LoVo (cell line): ENCODE measurements at regions not wholly inside any gene's neighbourhood (a gene's known extent, or its start where the extent isn't known, plus 50 kb on each side); places are given as distances from the start of the nearest gene placed in this dataset.
A peak's percentile ranks its signal among the peaks of the same experiment; 100 is the strongest.
"Not testable (repeated sequence)": the region's sequence is repeated elsewhere in the genome, so short reads cannot be mapped to it uniquely, and the experiment has no call there.

Source experiments
- DNase-seq: peaks from one replicate; pipeline ENCODE4 v3.0.0-alpha.2; 2016; ENCODE audit warnings: low spot score

GRCh38 chr4:154982187-154983047, 201.3 kb downstream of the RBM46 start:
- DNase-seq, result peak; percentile 57

- no peak for DNase-seq
Observed at GRCh38 chr4:154983714-154984113, 202.6 kb downstream of the RBM46 start.

GRCh38 chr4:154984148-154984547, 203.1 kb downstream of the RBM46 start:
- DNase-seq, result no peak

DNA sequence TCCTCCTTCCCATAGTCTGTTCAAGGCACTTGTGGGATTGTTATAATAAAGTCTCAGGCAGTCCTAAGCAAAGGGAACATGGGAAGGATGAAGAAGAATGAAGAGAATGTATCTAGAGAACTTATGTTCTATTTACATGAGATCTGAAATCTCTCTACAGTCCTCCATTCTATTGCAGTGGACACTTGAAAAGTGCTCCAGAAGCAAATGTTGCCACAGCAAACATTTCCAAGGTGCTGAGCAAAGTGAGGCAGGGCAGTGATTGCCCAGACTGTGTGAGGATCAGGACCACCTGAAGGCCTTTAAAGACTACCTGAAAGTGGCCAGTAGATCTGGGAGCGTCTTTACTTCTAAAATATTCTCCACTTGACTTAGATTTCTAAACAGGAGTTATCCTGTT, 203.5 kb downstream of the RBM46 start:
- DNase-seq, result no peak

GRCh38 chr4:154985673-154986072, 204.6 kb downstream of the RBM46 start:
- no peak for DNase-seq

GRCh38 chr4:154988511-154988910, 207.4 kb downstream of the RBM46 start:
- no peak for DNase-seq

DNA sequence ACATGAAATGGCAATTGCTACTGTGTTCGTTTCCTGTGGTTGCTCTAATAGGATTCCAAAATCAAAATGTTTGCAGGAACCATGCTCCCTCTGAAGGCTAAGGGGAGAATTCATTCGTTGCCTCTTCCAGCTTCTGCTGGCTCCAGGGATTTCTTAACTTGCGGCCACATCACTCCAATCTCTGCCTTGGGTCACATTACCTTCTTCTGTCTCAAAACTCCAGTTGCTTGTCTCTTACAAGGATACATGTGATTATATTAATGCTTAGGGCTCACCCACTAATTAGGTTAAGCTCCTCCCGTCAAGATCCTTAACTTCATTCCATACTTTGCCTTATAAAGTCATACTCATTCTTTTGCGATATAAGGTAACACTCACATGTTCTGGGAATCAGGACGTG, 208.4 kb downstream of the RBM46 start:
- DNase-seq, result no peak

DNA sequence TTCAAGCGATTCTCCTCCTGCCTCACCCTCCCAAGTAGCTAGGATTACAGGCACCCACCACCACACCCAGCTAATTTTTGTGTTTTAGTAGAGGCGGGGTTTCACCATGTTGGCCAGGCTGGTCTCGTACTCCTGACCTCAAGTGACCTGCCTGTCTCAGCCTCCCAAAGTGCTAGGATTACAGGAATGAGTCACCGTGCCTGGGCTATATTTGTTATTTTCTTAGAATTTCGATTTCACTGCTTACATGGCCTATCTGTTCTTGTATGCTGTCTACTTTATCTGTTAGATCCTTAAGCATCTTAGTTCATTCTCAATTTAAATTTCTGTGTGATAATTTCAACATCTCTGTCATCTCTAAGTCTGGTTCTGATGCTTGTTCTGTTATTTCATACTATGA, 210.6 kb upstream of the NPY2R start:
- DNase-seq, result not testable (repeated sequence)

GRCh38 chr4:154998284-154998683, 210.2 kb upstream of the NPY2R start:
- DNase-seq, result no peak

- no peak for DNase-seq
Observed at GRCh38 chr4:154998773-154999172, 209.7 kb upstream of the NPY2R start.

- DNase-seq, result no peak
Observed at GRCh38 chr4:154999950-155000578, 208.4 kb upstream of the NPY2R start.

DNA sequence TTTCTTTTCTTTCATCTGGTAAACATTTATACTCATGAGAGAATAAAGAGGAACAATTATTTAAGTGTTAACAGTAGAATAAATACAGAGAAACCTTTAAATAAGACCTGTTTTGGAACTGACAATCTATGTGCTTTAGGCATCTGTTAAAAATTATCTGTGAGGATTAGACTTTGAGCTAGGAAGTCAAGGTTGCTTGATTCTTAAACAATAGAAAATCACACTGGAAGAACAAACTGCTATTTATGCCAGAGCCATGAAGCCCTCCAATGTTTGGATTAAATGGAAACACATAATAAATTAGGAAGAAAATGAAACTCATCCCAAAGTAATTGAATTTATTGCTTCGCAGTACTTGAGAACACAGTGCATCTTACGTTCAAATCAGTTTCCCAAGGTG, 207.2 kb upstream of the NPY2R start:
- no peak for DNase-seq

- no peak for DNase-seq
Observed at GRCh38 chr4:155005395-155006090, 202.9 kb upstream of the NPY2R start.

GRCh38 chr4:155007660-155008176, 200.7 kb upstream of the NPY2R start:
- no peak for DNase-seq

GRCh38 chr4:155008389-155008788, 200.0 kb upstream of the NPY2R start:
- DNase-seq, result no peak

- DNase-seq, result no peak
Observed at GRCh38 chr4:155009288-155009687, 199.1 kb upstream of the NPY2R start.

- no peak for DNase-seq
Observed at GRCh38 chr4:155010376-155010775, 198.1 kb upstream of the NPY2R start.

- DNase-seq, result no peak
Observed at GRCh38 chr4:155011163-155011780, 197.2 kb upstream of the NPY2R start.

- no peak for DNase-seq
Observed at GRCh38 chr4:155012469-155012868, 196.0 kb upstream of the NPY2R start.

GRCh38 chr4:155017426-155017825, 191.0 kb upstream of the NPY2R start:
- no peak for DNase-seq

GRCh38 chr4:155025762-155026457, 182.5 kb upstream of the NPY2R start:
- DNase-seq, result peak; percentile 36

- no peak for DNase-seq
Observed at GRCh38 chr4:155026715-155027114, 181.7 kb upstream of the NPY2R start.
